Panc1 (cell line): ENCODE measurements at regions not wholly inside any gene's neighbourhood (a gene's known extent, or its start where the extent isn't known, plus 50 kb on each side); places are given as distances from the start of the nearest gene placed in this dataset.

Experiments used
- ATAC-seq: fragments of 200-7000 bp; cut with Tn5 transposase; 2 replicates; pipeline ENCODE4 v1.9.1; 2020; ENCODE audit warnings: mild to moderate bottlenecking, moderate library complexity
- BruUV-seq: library from RNA; stranded (reverse); fragments of 400-500 nt; replicated peaks from 2 replicates; lab custom pipeline; 2021; lab: Mats Ljungman, UMichigan
- CTCF ChIA-PET: fragments of 300-600 bp; sonication (Branson Sonifier 250); formaldehyde crosslinking; loops from one replicate; lab custom pipeline; 2022; ENCODE audit warnings: antibody characterized with exemption; lab: Charles Lee
- POLR2A ChIA-PET: fragments of 300-600 bp; sonication (Branson Sonifier 250); formaldehyde crosslinking; loops from one replicate; lab custom pipeline; 2022; ENCODE audit warnings: antibody characterized with exemption; lab: Charles Lee
- DNase-seq: peaks from one replicate; pipeline ENCODE4 v3.0.0-alpha.2; 2010; ENCODE audit warnings: low read depth, low spot score
- H3K27ac ChIP-seq: 2 replicates; pipeline ENCODE4 v1.5.1; 2011; ENCODE audit warnings: mild to moderate bottlenecking, low read length, inconsistent platforms
- H3K27me3 ChIP-seq: fragments of 200-500 bp; sonication (Bioruptor generic); 2 replicates; pipeline ENCODE4 v1.6.0; 2014; ENCODE audit warnings: low read length, inconsistent platforms; ENCODE audit not compliant: control insufficient read depth, insufficient read depth
- H3K36me3 ChIP-seq: fragments of 200-500 bp; sonication (Bioruptor generic); 2 replicates; pipeline ENCODE4 v1.5.1; 2014; ENCODE audit warnings: inconsistent platforms, mild to moderate bottlenecking, low read length, moderate library complexity; ENCODE audit not compliant: control insufficient read depth, insufficient read depth
- H3K4me1 ChIP-seq: 2 replicates; pipeline ENCODE4 v1.5.1; 2011; ENCODE audit warnings: inconsistent platforms, mild to moderate bottlenecking, low read length, moderate library complexity; ENCODE audit not compliant: control insufficient read depth, insufficient read depth
- H3K4me3 ChIP-seq, 2 experiments: 2 replicates each; pipeline ENCODE4 v1.5.1; 2011 to 2012; ENCODE audit warnings: low read depth in 2 of 2, low read length in 2 of 2, mild to moderate bottlenecking in 2 of 2, inconsistent platforms in 1 of 2, moderate library complexity in 1 of 2
- H3K9me3 ChIP-seq: fragments of 200-500 bp; sonication (Bioruptor generic); 2 replicates; pipeline ENCODE4 v1.5.1; 2014; ENCODE audit warnings: low read depth, mild to moderate bottlenecking, inconsistent platforms, low read length, moderate library complexity; ENCODE audit not compliant: control insufficient read depth, insufficient read depth
- POLR2AphosphoS5 ChIP-seq: IDR thresholded peaks from 2 replicates; pipeline ENCODE4 v1.6.1; 2012; ENCODE audit warnings: mild to moderate bottlenecking, low read depth, low read length, moderate library complexity
- SIN3A ChIP-seq: IDR thresholded peaks from 2 replicates; pipeline ENCODE4 v1.6.1; 2012; ENCODE audit warnings: low read depth, mild to moderate bottlenecking, low read length, moderate library complexity, borderline replicate concordance; ENCODE audit not compliant: insufficient read depth
- TCF7L2 ChIP-seq: IDR thresholded peaks from 2 replicates; pipeline ENCODE4 v1.6.1; 2011; ENCODE audit warnings: mild to moderate bottlenecking, low read depth, low read length, inconsistent platforms
- in situ Hi-C: cut with HindIII; loops from 2 replicates; pipeline ENCODE4 v1.10.0; 2016; ENCODE audit warnings: low sequenced_read_pairs, low pct_unique_long_range_greater_than_20kb
- intact Hi-C: fragments of 100-400 bp; cut with micrococcal nuclease; formaldehyde crosslinking; loops from one replicate; pipeline ENCODE4 v1.10.0; 2022; ENCODE audit not compliant: unreplicated experiment
- TF ChIP-seq, protein P1 (sequence below): fragments of 450-650 bp; IDR thresholded peaks from 2 replicates; pipeline ENCODE4 v1.5.1; 2017; ENCODE audit warnings: mild to moderate bottlenecking
- TF ChIP-seq, protein P2 (sequence below), 2 experiments: IDR thresholded peaks; 2 replicates each; pipeline ENCODE4 v1.6.1; 2011 to 2012; ENCODE audit warnings: low read depth in 2 of 2, control low read depth in 1 of 2, low read length in 1 of 2, mild to moderate bottlenecking in 1 of 2, moderate library complexity in 1 of 2; ENCODE audit not compliant: insufficient read depth in 1 of 2

DNA sequence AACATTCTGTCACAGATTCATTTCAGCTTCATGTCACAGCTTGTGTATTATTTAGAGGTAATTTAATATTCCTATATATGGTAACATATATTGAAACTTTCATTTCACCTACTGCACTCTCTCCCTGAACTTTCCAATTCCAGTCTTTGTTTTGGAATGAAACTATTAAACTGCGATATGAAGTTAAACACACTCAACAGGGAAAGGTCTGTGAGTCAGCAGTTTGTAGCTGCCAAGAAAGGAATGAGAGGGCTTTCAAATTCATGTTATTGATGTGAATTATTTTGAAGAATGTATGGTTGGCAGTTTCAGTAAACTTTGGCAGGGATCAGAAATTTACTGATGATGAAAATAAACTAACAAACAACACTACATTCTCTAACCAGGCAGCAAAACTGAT is 148.3 kb downstream of the HNMT start:
- POLR2A ChIA-PET: no interaction called here

DNA sequence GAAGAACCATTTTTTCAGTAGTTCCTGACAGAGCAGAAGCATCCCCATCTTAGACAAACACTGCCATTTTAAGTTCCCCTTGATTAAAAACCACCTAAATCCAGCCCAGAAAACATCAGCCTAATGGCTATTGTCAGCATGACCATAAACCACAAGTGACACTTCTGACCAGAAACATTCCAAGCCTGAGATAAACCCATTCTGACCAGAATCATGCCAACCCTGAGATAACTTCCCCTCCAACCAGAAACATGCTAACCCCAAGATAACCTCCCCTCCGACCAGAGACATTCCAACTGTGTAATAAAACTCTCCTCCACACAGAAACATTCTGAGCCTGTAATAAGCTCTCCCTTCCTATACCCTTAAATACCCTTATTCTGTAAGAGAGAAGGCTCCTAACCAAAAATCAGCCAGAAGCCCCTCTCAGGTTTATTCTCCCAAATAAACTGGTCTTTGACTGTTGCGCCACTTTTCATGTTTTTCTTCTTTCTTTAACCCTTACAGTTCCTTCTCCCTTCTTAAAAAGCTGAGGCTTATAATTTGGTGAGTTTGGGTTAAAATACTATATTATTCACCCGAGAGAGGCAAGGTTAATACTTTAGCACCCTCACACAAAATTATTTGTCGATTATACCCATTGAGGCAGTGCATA is 149.7 kb downstream of the HNMT start:
- BruUV-seq: no TSS peak
- ChIA-PET CTCF (no interaction called here), POLR2A (no interaction called here)
- Histone ChIP-seq H3K27me3 (no peaks in the 10 kb centered on the region), H3K36me3 (no peaks in the 10 kb centered on the region), H3K9me3 (no peaks in the 10 kb centered on the region), H3K4me3 (no peak overlapping the region), H3K27ac (no peak overlapping the region), H3K4me1 (no peaks in the 10 kb centered on the region)
- TF ChIP-seq SIN3A (no peak), TCF7L2 (no peak), POLR2AphosphoS5 (no peak)
- TF ChIP-seq, protein P1, sequence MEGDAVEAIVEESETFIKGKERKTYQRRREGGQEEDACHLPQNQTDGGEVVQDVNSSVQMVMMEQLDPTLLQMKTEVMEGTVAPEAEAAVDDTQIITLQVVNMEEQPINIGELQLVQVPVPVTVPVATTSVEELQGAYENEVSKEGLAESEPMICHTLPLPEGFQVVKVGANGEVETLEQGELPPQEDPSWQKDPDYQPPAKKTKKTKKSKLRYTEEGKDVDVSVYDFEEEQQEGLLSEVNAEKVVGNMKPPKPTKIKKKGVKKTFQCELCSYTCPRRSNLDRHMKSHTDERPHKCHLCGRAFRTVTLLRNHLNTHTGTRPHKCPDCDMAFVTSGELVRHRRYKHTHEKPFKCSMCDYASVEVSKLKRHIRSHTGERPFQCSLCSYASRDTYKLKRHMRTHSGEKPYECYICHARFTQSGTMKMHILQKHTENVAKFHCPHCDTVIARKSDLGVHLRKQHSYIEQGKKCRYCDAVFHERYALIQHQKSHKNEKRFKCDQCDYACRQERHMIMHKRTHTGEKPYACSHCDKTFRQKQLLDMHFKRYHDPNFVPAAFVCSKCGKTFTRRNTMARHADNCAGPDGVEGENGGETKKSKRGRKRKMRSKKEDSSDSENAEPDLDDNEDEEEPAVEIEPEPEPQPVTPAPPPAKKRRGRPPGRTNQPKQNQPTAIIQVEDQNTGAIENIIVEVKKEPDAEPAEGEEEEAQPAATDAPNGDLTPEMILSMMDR: no peak
- TF ChIP-seq, protein P2, sequence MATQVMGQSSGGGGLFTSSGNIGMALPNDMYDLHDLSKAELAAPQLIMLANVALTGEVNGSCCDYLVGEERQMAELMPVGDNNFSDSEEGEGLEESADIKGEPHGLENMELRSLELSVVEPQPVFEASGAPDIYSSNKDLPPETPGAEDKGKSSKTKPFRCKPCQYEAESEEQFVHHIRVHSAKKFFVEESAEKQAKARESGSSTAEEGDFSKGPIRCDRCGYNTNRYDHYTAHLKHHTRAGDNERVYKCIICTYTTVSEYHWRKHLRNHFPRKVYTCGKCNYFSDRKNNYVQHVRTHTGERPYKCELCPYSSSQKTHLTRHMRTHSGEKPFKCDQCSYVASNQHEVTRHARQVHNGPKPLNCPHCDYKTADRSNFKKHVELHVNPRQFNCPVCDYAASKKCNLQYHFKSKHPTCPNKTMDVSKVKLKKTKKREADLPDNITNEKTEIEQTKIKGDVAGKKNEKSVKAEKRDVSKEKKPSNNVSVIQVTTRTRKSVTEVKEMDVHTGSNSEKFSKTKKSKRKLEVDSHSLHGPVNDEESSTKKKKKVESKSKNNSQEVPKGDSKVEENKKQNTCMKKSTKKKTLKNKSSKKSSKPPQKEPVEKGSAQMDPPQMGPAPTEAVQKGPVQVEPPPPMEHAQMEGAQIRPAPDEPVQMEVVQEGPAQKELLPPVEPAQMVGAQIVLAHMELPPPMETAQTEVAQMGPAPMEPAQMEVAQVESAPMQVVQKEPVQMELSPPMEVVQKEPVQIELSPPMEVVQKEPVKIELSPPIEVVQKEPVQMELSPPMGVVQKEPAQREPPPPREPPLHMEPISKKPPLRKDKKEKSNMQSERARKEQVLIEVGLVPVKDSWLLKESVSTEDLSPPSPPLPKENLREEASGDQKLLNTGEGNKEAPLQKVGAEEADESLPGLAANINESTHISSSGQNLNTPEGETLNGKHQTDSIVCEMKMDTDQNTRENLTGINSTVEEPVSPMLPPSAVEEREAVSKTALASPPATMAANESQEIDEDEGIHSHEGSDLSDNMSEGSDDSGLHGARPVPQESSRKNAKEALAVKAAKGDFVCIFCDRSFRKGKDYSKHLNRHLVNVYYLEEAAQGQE (IDR thresholded peaks at IDR 0.05; ENCODE audit: insufficient read depth in 1 of 2, low read depth in 2 of 2, low read length in 1 of 2): no peak
- intact Hi-C loops (no loop called here), in situ Hi-C loops (no loop called here)
- DNase-seq (no peak), ATAC-seq (no peak)

More for the DNA sequence above, 148.3 kb downstream of the HNMT start:
- CTCF ChIA-PET: no interaction called here
- no TSS peak for BruUV-seq
- H3K9me3 ChIP-seq: no peaks in the 10 kb centered on the region
- in situ Hi-C loops: no loop called here
- no peaks in the 10 kb centered on the region for H3K27me3 ChIP-seq
- DNase-seq (no peak), ATAC-seq (no peak)
- H3K4me3 ChIP-seq: no peak overlapping the region
- no peak overlapping the region for H3K27ac ChIP-seq
- intact Hi-C loops: no loop called here
- no peaks in the 10 kb centered on the region for H3K4me1 ChIP-seq
- TF ChIP-seq, protein P2 (IDR thresholded peaks at IDR 0.05; ENCODE audit: insufficient read depth in 1 of 2, low read depth in 2 of 2, low read length in 1 of 2): no peak
- TF ChIP-seq TCF7L2: no peak
- TF ChIP-seq POLR2AphosphoS5: no peak
- no peaks in the 10 kb centered on the region for H3K36me3 ChIP-seq
